ENCODE measurements at regions not wholly inside any gene's neighbourhood (a gene's known extent, or its start where the extent isn't known, plus 50 kb on each side); places are given as distances from the start of the nearest gene placed in this dataset.

DNA sequence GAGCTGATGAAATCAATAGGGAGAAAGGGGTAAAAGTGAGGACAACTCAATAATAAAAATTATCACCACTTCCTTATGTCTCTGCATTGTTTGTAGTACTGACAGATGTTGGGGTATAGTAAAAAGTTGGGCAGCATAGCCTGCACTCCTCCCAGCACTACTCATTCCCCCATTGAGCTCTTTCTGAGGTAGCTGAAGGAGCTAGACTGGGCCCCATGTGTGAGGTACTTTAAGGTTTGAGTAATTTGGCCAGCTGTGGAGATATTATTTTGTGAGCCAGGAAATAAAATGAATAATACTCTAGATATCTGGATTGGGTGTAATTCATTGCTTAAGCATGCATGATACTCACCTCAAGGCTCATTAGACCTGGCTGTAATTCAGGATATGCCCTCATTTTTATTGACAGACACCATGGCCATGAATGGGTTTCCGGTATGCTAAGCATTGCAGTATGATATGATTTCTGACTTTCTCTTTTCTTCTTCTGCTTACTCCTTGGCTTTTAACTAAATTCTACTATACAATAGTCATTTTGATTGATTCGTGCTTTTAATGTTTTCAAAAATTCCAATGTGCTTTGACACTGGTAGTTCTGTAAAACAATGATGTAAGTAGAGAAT, 283.9 kb upstream of the RIMS1 start:
- Histone ChIP-seq H3K27me3 (ENCODE audit: control insufficient read depth, insufficient read depth) (no peaks in the 10 kb centered on the region), H3K9me3 (ENCODE audit: control insufficient read depth, low read length) (no peaks in the 10 kb centered on the region), H3K4me1 (ENCODE audit: control insufficient read depth, insufficient read depth, low read length) (no peaks in the 10 kb centered on the region), H3K4me3 (ENCODE audit: low read length) (no peak overlapping the region), H3K27ac (ENCODE audit: low read length) (no peak overlapping the region)
- intact Hi-C loops (cut with DNase I), result no loop called here
- no peak for DNase-seq
- no peak for ATAC-seq
- WGBS, result 76% methylated on average over 2 of the region's 2 CpGs

DNA sequence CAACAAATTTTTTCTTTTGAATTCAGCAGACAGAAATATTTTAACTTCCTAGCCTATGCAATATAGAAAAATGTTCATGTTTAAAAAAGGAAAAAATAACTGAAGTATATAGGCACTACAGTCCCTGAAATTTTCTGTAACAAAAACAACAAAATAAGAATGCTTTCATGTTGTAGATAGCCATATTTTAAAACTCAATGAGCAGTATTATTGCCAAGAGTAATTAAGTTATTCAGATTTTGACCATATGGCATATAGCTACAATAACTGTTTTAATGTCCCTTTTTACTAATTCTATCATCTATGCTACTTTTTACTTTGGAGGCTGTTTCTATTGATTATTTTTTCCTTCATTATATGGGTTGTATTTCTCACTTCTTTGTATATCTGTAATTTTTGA, 283.3 kb upstream of the RIMS1 start:
- no peak overlapping the region for H3K4me3 ChIP-seq (ENCODE audit: low read length)
- intact Hi-C loops (cut with DNase I), result no loop called here
- no peaks in the 10 kb centered on the region for H3K9me3 ChIP-seq (ENCODE audit: control insufficient read depth, low read length)
- no peak for DNase-seq
- no peaks in the 10 kb centered on the region for H3K4me1 ChIP-seq (ENCODE audit: control insufficient read depth, insufficient read depth, low read length)
- no peaks in the 10 kb centered on the region for H3K27me3 ChIP-seq (ENCODE audit: control insufficient read depth, insufficient read depth)
- no peak for ATAC-seq
- H3K27ac ChIP-seq (ENCODE audit: low read length), result no peak overlapping the region

DNA sequence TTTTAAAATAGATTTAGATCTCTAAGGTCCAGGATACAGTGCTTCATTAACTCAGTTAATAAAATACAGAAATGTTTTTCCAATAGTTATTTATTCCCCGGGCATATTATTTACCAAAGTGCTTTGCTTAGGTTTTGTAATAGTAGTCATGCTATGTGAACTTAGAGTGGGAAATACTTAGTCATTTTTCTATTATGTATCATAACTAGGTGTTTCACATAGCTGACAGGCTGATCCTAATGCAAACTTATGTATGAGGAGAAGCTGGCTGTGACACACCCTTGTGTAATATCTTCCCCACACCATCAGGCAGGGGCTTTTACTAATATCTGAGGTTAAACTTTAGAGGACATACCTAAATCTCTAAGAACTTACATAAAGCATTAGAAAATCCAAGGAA, 277.7 kb upstream of the RIMS1 start:
- Histone ChIP-seq H3K27ac (ENCODE audit: low read length) (no peak overlapping the region), H3K9me3 (ENCODE audit: control insufficient read depth, low read length) (no peaks in the 10 kb centered on the region), H3K4me3 (ENCODE audit: low read length) (no peak overlapping the region), H3K27me3 (ENCODE audit: control insufficient read depth, insufficient read depth) (no peaks in the 10 kb centered on the region), H3K4me1 (ENCODE audit: control insufficient read depth, insufficient read depth, low read length) (no peaks in the 10 kb centered on the region)
- ATAC-seq, result no peak
- DNase-seq, result no peak
- WGBS, result 96% methylated on average over 1 of the region's 1 CpG
- intact Hi-C loops (cut with DNase I), result no loop called here

DNA sequence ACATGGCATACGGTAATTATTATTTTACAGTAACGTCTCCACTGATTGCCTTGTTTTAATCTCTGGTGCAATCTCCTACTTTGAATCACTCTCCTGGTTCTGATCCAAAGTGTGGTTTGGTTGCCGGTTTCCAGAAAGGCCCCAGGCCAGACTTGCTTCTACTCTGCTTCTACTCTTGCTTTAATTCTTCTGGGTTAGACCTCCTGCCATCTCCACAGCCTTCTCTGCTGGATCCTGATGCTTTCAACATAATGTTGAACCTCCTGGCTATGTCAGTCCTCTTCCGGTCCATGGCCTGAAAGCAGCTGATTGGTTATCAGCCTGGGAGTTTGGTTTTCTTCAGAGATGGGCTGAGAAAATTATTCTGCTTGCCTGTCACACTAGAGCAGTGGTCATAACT, 266.5 kb upstream of the RIMS1 start:
- intact Hi-C loops (cut with DNase I), result no loop called here
- ATAC-seq, result no peak

DNA sequence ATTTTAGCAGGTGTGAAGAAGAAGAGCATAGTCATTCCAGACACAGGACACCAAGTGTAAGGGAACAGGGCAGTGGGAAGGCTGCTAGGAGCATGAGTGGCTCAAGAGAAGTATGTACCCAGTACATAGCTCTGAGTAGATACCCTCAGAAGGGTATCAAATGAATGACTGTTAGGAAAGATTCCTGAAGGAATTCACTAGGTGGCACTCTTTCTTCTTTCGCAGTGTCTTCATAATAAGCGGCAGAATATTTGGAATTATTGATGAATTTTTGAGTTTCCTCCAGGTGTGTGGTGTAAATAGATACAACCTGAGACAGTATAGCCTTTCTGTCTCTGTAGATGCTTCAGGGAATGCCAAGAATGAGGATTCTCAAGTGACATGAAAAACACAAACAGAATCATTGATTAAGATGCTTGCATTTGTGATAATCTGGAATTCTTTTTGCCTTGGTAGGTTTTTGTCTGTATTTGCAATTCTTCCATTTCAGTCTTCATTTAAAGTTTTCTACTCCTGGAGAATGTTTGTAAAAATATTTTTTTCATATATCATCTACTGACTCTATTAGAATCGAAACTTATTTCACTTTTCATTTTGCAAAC, 264.3 kb upstream of the RIMS1 start:
- Histone ChIP-seq H3K4me3 (ENCODE audit: low read length) (no peak overlapping the region), H3K27me3 (ENCODE audit: control insufficient read depth, insufficient read depth) (no peaks in the 10 kb centered on the region), H3K27ac (ENCODE audit: low read length) (no peak overlapping the region), H3K4me1 (ENCODE audit: control insufficient read depth, insufficient read depth, low read length) (no peaks in the 10 kb centered on the region), H3K9me3 (ENCODE audit: control insufficient read depth, low read length) (peaks cover 2% of the 10 kb centered on the region)
- ATAC-seq (no peak), DNase-seq (no peak)
- intact Hi-C loops (cut with DNase I), result no loop called here
- 45% methylated on average over 3 of the region's 3 CpGs for WGBS

More for the DNA sequence above, 266.5 kb upstream of the RIMS1 start:
- DNase-seq, result no peak
- H3K27me3 ChIP-seq (ENCODE audit: control insufficient read depth, insufficient read depth), result no peaks in the 10 kb centered on the region
- H3K4me1 ChIP-seq (ENCODE audit: control insufficient read depth, insufficient read depth, low read length), result no peaks in the 10 kb centered on the region
- no peaks in the 10 kb centered on the region for H3K9me3 ChIP-seq (ENCODE audit: control insufficient read depth, low read length)
- H3K4me3 ChIP-seq (ENCODE audit: low read length), result no peak overlapping the region
- 58% methylated on average over 4 of the region's 4 CpGs for WGBS
- H3K27ac ChIP-seq (ENCODE audit: low read length), result no peak overlapping the region

DNA sequence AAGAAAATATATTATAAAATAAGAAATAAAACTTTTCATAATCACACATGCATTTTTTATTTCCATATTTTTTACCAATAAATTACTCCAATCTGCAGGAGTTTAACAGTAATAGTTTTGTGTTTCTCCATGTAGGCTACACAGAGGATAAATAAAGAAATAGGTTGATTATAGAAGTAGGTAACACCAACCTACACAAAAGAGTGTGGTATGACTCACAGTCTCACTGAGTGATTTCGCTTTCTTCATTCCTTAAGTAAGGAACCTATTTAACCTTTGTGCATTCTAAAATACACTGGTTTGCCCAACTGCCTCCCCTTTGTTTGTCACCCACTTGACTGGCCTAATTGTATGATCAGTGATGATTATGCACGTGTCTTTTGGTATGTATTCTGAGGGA, 244.2 kb upstream of the RIMS1 start:
- ATAC-seq, result no peak
- H3K4me3 ChIP-seq (ENCODE audit: low read length), result no peak overlapping the region
- no peaks in the 10 kb centered on the region for H3K27me3 ChIP-seq (ENCODE audit: control insufficient read depth, insufficient read depth)
- H3K9me3 ChIP-seq (ENCODE audit: control insufficient read depth, low read length), result no peaks in the 10 kb centered on the region
- DNase-seq, result no peak
- H3K27ac ChIP-seq (ENCODE audit: low read length), result no peak overlapping the region
- 64% methylated on average over 2 of the region's 2 CpGs for WGBS
- intact Hi-C loops (cut with DNase I), result no loop called here
- no peaks in the 10 kb centered on the region for H3K4me1 ChIP-seq (ENCODE audit: control insufficient read depth, insufficient read depth, low read length)

DNA sequence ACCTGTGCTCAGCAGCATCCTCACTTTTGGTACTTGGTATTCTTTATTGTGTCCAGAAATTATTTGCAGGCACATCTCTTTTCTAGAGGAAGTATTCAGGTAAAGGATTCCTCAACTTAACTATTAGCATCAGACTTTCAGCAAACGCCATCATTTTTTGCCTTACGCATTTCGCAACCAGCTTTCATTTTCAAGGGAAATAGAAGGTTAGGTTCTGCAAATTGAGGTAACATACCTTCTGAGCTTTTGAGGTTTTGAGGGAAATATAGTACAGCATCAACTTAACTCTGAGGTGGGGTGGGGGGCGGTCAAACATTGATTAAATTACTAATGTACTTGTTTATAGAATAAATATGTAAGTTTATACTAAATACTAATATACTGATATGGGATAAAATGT, 243.6 kb upstream of the RIMS1 start:
- Histone ChIP-seq H3K4me3 (ENCODE audit: low read length) (no peak overlapping the region), H3K9me3 (ENCODE audit: control insufficient read depth, low read length) (no peaks in the 10 kb centered on the region), H3K27ac (ENCODE audit: low read length) (no peak overlapping the region), H3K27me3 (ENCODE audit: control insufficient read depth, insufficient read depth) (no peaks in the 10 kb centered on the region), H3K4me1 (ENCODE audit: control insufficient read depth, insufficient read depth, low read length) (no peaks in the 10 kb centered on the region)
- DNase-seq (no peak), ATAC-seq (no peak)
- intact Hi-C loops (cut with DNase I), result no loop called here
- WGBS, result 94% methylated on average over 4 of the region's 4 CpGs

DNA sequence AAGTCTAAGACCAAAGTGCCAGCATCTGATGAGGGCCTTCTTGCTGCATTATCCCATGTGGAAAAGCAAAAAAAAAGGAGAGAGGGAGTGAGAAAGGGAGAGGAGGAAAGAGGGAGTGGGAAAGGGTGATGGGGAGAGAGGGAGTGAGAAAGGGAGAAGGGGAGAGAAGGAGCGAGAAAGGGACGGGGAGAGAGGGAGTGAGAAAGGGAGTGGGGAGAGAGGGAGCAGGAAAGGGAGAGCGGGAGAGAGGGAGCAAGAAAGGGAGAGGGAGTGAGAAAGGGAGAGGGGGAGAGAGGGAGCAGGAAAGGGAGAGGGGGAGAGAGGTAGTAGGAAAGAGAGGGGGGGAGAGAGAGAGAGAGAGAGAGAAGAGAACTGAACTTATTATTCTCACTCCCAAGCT, 241.1 kb upstream of the RIMS1 start:
- Histone ChIP-seq H3K27ac (ENCODE audit: low read length) (no peak overlapping the region), H3K4me1 (ENCODE audit: control insufficient read depth, insufficient read depth, low read length) (no peaks in the 10 kb centered on the region), H3K9me3 (ENCODE audit: control insufficient read depth, low read length) (no peaks in the 10 kb centered on the region), H3K27me3 (ENCODE audit: control insufficient read depth, insufficient read depth) (no peaks in the 10 kb centered on the region), H3K4me3 (ENCODE audit: low read length) (no peak overlapping the region)
- intact Hi-C loops (cut with DNase I), result no loop called here
- WGBS, result 94% methylated on average over 3 of the region's 3 CpGs
- DNase-seq (no peak), ATAC-seq (no peak)

DNA sequence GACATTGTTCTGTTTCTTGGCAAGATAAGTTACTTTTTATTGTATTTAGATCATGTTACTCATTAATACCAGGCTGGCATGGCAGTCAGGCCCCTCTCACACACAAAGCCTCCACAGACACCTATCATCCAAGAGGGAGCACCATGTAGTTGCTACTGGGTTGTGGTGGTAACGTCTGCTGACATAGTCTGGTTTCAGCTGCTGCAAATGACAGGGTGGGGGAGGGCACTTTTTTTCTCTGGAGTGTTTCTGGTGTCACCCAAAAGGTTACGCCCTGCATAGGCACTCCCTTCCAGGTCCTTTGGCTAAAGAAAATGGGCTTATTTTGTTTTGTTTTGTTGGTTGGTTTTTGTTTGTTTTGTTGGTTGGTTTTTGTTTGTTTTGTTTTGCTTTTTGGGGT, 236.4 kb upstream of the RIMS1 start:
- intact Hi-C loops (cut with DNase I), result no loop called here
- Histone ChIP-seq H3K4me3 (ENCODE audit: low read length) (no peak overlapping the region), H3K27ac (ENCODE audit: low read length) (no peak overlapping the region), H3K27me3 (ENCODE audit: control insufficient read depth, insufficient read depth) (no peaks in the 10 kb centered on the region), H3K9me3 (ENCODE audit: control insufficient read depth, low read length) (no peaks in the 10 kb centered on the region), H3K4me1 (ENCODE audit: control insufficient read depth, insufficient read depth, low read length) (no peaks in the 10 kb centered on the region)
- ATAC-seq (no peak), DNase-seq (no peak)
- 58% methylated on average over 2 of the region's 2 CpGs for WGBS

DNA sequence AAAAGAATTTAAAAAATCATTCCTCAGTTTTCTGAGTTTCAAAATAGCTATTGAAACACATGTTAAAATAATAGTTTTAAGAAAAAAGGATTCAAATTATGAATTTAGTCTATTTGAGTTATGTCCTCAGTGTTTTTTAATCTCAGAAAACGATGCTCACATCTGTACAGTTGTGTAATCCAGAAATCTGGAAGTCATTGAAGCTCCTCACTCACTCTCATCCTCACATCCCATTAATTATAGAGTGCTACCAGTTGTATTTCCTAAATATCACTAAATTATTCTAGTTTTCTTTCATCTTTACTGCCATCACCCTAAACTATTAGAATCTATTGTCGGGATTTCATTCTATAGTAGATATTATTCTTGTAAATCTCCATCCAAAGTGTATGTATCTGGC, 234.7 kb upstream of the RIMS1 start:
- Histone ChIP-seq H3K4me1 (ENCODE audit: control insufficient read depth, insufficient read depth, low read length) (no peaks in the 10 kb centered on the region), H3K4me3 (ENCODE audit: low read length) (no peak overlapping the region), H3K9me3 (ENCODE audit: control insufficient read depth, low read length) (no peaks in the 10 kb centered on the region), H3K27ac (ENCODE audit: low read length) (no peak overlapping the region), H3K27me3 (ENCODE audit: control insufficient read depth, insufficient read depth) (no peaks in the 10 kb centered on the region)
- ATAC-seq (no peak), DNase-seq (no peak)
- WGBS, result 68% methylated on average over 2 of the region's 2 CpGs
- intact Hi-C loops (cut with DNase I), result no loop called here

DNA sequence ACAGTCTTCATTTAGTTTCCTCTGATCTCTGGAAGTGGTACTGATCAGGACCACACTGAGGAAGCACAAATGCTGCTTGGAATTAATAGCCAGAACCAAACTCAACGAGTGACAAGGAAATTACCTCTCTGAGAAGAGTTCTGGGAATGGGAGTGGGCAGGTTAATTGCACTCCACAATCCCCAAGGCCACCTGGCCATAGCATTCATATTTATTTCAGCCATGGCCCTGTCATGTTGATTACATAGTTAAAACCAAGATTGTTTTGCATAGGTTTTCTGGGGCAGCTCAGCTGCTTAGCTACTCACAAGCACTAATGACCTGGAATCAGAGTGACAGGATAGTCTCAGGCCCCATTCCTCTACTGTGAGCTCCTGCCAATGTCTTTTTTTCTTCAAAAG, 230.2 kb upstream of the RIMS1 start:
- Histone ChIP-seq H3K4me1 (ENCODE audit: control insufficient read depth, insufficient read depth, low read length) (no peaks in the 10 kb centered on the region), H3K27me3 (ENCODE audit: control insufficient read depth, insufficient read depth) (no peaks in the 10 kb centered on the region), H3K4me3 (ENCODE audit: low read length) (no peak overlapping the region), H3K27ac (ENCODE audit: low read length) (no peak overlapping the region), H3K9me3 (ENCODE audit: control insufficient read depth, low read length) (no peaks in the 10 kb centered on the region)
- DNase-seq, result no peak
- intact Hi-C loops (cut with DNase I), result no loop called here
- 72% methylated on average over 1 of the region's 1 CpG for WGBS
- ATAC-seq, result no peak

DNA sequence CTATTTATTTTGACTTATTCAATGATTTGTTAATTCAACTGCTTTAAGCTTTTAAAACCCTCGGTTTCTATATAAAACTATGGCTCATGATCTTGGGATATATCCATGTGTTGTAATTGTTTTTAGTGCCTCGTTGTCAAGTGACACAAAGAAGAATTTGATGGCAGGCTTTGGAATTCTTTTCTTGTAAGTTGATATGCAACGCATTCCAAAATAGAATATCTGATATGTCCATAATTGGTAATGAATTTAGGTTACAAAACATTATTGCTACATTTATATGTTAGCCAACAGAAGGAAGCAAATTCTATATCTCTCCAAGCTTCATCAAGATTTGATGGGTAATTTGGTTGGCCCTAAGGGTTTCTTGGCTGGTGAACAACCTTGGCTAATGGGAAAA, 220.4 kb upstream of the RIMS1 start:
- no peaks in the 10 kb centered on the region for H3K4me1 ChIP-seq (ENCODE audit: control insufficient read depth, insufficient read depth, low read length)
- WGBS, result 57% methylated on average over 3 of the region's 3 CpGs
- H3K9me3 ChIP-seq (ENCODE audit: control insufficient read depth, low read length), result no peaks in the 10 kb centered on the region
- DNase-seq, result no peak
- H3K4me3 ChIP-seq (ENCODE audit: low read length), result no peak overlapping the region
- H3K27ac ChIP-seq (ENCODE audit: low read length), result no peak overlapping the region
- ATAC-seq, result no peak
- intact Hi-C loops (cut with DNase I), result no loop called here
- H3K27me3 ChIP-seq (ENCODE audit: control insufficient read depth, insufficient read depth), result no peaks in the 10 kb centered on the region

Measured in right cardiac atrium (tissue), 5 donors.